H1 (cell line): ENCODE measurements at regions not wholly inside any gene's neighbourhood (a gene's known extent, or its start where the extent isn't known, plus 50 kb on each side); places are given as distances from the start of the nearest gene placed in this dataset.

Experiments used
- ATF2 ChIP-seq: IDR thresholded peaks from 2 replicates; pipeline ENCODE4 v1.6.1; 2012; ENCODE audit warnings: low read length, inconsistent platforms
- CEBPB ChIP-seq: IDR thresholded peaks from 2 replicates; pipeline ENCODE4 v1.6.1; 2012; ENCODE audit warnings: low read depth, low read length
- CTCF ChIP-seq, 3 experiments: IDR thresholded peaks; 1 replicate in 2 of 3; 2 replicates in 1 of 3; pipeline versions ENCODE4 v1.5.1 to v1.6.1; 2011; ENCODE audit warnings: low read length in 3 of 3, mild to moderate bottlenecking in 3 of 3, inconsistent platforms in 2 of 3, low read depth in 1 of 3, moderate library complexity in 1 of 3; ENCODE audit not compliant: insufficient read depth in 1 of 3; ENCODE audit errors: control extremely low read depth in 1 of 3
- EZH2 ChIP-seq: fragments of 200-600 bp; sonication (generic); IDR thresholded peaks from 2 replicates; pipeline ENCODE4 v1.7.1; 2012; ENCODE audit warnings: low read depth, mild to moderate bottlenecking, moderate library complexity, low read length, inconsistent platforms; ENCODE audit not compliant: severe bottlenecking
- HDAC2 ChIP-seq, 2 experiments: fragments of 300-600 bp in 1 of 2; sonication (generic) in 1 of 2; IDR thresholded peaks; 2 replicates each; pipeline ENCODE4 v1.6.1; 2011 to 2012; ENCODE audit warnings: low read depth in 2 of 2, low read length in 2 of 2, mild to moderate bottlenecking in 2 of 2, moderate library complexity in 2 of 2, borderline replicate concordance in 1 of 2, inconsistent platforms in 1 of 2
- PHF8 ChIP-seq: fragments of 200-600 bp; sonication (generic); conservative IDR thresholded peaks from 2 replicates; pipeline ENCODE4 v1.7.1; 2012; ENCODE audit warnings: low read depth, mild to moderate bottlenecking, inconsistent platforms, low read length, moderate library complexity
- POLR2A ChIP-seq, 2 experiments: IDR thresholded peaks; 1 replicate in 1 of 2; 2 replicates in 1 of 2; pipeline ENCODE4 v1.6.1; 2011; ENCODE audit warnings: low read depth in 2 of 2, low read length in 2 of 2, mild to moderate bottlenecking in 2 of 2; ENCODE audit errors: control extremely low read depth in 1 of 2
- RFX5 ChIP-seq: IDR thresholded peaks from 2 replicates; pipeline ENCODE4 v1.6.1; 2011; ENCODE audit warnings: low read depth, low read length, improper control_type of control experiment, borderline replicate concordance
- USF2 ChIP-seq: IDR thresholded peaks from 2 replicates; pipeline ENCODE4 v1.6.1; 2011; ENCODE audit warnings: low read length, improper control_type of control experiment
- YY1 ChIP-seq: IDR thresholded peaks from 2 replicates; pipeline ENCODE4 v1.6.1; 2011; ENCODE audit warnings: low read depth, mild to moderate bottlenecking, low read length

- no peak for TF ChIP-seq CTCF (IDR thresholded peaks at IDR 0.05; ENCODE audit: control extremely low read depth in 1 of 3, insufficient read depth in 1 of 3, low read depth in 1 of 3, low read length in 3 of 3)
- no peak for TF ChIP-seq HDAC2 (IDR thresholded peaks at IDR 0.05; ENCODE audit: borderline replicate concordance in 1 of 2, low read depth in 2 of 2, low read length in 2 of 2)
- TF ChIP-seq RFX5 = no peak
- no peak for TF ChIP-seq POLR2A (IDR thresholded peaks at IDR 0.05; ENCODE audit: control extremely low read depth in 1 of 2, low read depth in 2 of 2, low read length in 2 of 2)
- TF ChIP-seq YY1 = no peak
- TF ChIP-seq EZH2 = no peak
- TF ChIP-seq USF2 = no peak
- TF ChIP-seq ATF2 = no peak
- no peak for TF ChIP-seq CEBPB
- no peak for TF ChIP-seq PHF8
Measured at GRCh38 chr18:5744659-5745058, 150.7 kb downstream of the TMEM200C start.
